ENCODE measurements at regions not wholly inside any gene's neighbourhood (a gene's known extent, or its start where the extent isn't known, plus 50 kb on each side); places are given as distances from the start of the nearest gene placed in this dataset.
"Not testable (repeated sequence)": the region's sequence is repeated elsewhere in the genome, so short reads cannot be mapped to it uniquely, and the experiment has no call there.

DNA sequence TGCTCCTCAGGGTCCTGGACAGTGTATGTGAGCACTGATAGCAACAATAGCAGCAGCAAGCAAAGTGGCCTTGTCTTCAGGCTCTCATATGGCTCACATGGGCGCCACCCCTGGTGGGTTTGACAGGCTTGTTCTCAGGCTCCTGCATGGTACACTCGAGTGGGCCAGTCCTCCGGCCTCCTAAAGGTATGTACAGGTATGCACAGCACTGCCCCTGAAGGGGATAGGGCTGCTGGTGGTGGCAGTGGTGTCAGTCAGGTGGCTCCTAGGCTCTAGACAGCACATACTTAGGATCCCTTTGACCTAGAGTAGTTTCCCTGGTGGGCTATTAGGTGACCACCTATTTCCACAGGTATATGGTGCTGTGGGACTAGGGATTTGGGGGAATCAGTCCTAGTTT is 79.8 kb downstream of the LGALS9B start:
- CTCF ChIA-PET; H3K27ac Mint-ChIP-seq; H3K9me3 Mint-ChIP-seq; H3K36me3 Mint-ChIP-seq (ENCODE audit: low read depth); intact Hi-C loops (cut with micrococcal nuclease); ATAC-seq; H3K27me3 Mint-ChIP-seq; H3K4me3 Mint-ChIP-seq; DNase-seq; POLR2A ChIA-PET; H3K4me1 Mint-ChIP-seq (ENCODE audit: low read depth): not testable (repeated sequence)

DNA sequence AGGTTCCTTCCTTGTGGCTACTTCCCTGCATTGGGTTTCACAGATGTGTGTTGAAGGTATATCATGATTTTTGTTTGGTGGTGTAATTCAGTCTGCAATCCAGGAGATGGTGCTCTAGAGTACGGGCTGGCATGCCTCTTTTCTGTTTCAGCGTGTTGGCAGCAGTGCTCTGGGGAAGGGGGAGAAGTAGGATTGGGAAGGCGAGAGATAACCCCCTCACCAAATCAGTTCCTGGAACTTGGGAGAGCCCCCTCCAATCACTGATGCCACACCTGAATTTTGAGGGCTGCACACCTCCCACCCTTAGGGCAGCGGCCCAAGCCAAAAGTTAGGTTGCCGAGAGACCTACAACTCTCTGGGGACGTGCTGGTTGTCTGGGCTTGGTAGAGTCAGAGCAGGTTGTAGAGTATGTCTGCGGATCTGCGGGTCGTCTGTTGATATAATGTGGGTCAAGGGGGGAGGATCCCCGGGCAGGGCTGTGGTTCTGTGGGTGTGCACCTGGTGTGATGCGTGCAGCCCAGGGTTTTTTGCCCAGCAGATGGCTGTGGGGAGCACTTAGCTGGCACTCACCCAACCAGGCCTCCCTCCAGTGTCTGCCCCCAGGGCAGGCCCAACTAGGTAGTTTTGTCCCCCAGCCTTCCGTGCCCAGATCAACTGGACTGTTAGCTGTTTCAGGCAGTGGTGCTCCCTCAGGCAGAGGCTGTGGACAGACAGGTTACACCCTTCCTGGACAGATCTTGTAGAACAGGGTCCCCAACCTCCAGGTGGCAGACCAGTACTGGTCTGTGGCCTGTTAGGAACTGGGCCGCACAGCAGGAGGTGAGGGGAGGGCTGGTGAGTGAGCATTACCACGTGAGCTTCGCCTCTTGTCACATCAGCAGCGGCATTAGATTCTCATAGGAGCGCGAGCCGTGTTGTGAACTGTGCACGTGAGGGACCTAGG is 85.7 kb downstream of the LGALS9B start:
- POLR2A ChIA-PET; CTCF ChIA-PET; intact Hi-C loops (cut with micrococcal nuclease); H3K36me3 Mint-ChIP-seq (ENCODE audit: low read depth); H3K9me3 Mint-ChIP-seq; H3K4me1 Mint-ChIP-seq (ENCODE audit: low read depth); H3K27ac Mint-ChIP-seq; H3K27me3 Mint-ChIP-seq: not testable (repeated sequence)
- peak overlapping the region; percentile 4 for H3K4me3 Mint-ChIP-seq
- DNase-seq (peak; percentile 15), ATAC-seq (peak; percentile 88)
- TF ChIP-seq, protein P1, sequence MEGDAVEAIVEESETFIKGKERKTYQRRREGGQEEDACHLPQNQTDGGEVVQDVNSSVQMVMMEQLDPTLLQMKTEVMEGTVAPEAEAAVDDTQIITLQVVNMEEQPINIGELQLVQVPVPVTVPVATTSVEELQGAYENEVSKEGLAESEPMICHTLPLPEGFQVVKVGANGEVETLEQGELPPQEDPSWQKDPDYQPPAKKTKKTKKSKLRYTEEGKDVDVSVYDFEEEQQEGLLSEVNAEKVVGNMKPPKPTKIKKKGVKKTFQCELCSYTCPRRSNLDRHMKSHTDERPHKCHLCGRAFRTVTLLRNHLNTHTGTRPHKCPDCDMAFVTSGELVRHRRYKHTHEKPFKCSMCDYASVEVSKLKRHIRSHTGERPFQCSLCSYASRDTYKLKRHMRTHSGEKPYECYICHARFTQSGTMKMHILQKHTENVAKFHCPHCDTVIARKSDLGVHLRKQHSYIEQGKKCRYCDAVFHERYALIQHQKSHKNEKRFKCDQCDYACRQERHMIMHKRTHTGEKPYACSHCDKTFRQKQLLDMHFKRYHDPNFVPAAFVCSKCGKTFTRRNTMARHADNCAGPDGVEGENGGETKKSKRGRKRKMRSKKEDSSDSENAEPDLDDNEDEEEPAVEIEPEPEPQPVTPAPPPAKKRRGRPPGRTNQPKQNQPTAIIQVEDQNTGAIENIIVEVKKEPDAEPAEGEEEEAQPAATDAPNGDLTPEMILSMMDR (IDR thresholded peaks at IDR 0.05), result peak; percentile 42

DNA sequence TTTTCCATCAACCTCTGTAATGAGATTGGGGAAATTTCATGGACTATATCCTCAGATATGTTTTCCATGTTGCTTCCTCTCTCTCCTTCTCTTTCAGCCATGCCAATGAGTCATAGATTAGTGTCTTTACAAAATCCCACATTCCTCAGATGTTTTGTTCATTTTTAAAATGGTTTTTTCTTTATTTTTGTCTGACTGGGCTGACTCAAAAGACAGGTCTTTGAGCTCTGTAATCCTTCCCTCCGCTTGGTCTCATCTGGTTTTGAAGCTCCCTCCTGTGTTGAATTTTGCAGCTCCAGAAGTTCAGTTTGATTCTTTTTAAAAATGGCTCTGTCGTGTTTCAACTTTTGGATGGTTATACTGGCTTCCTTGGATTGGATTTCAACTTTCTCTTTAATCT is 86.7 kb downstream of the LGALS9B start:
- H3K27ac Mint-ChIP-seq; intact Hi-C loops (cut with micrococcal nuclease): not testable (repeated sequence)

DNA sequence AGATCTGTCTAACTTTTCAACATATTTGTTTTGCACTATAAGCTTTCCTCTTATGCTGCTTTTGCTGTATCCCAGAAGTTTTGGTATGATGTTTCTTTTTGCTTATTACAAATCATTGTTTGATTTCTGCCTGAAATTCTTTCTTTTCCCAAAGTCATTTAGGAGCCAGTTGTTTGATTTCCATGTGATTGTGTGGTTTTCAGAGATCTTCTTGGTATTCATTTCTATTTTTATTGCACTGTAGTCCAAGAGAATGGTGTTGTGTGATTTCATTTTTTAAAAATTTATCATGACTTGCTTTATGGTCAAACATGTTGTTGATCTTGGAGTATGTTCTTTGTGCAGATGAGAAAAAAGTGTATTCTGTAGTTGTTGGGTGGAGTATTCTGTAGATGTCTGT is 88.1 kb downstream of the LGALS9B start:
- DNase-seq; H3K27ac Mint-ChIP-seq; CTCF ChIA-PET; intact Hi-C loops (cut with micrococcal nuclease); H3K27me3 Mint-ChIP-seq; H3K4me1 Mint-ChIP-seq (ENCODE audit: low read depth); H3K9me3 Mint-ChIP-seq; H3K36me3 Mint-ChIP-seq (ENCODE audit: low read depth); H3K4me3 Mint-ChIP-seq; POLR2A ChIA-PET; ATAC-seq: not testable (repeated sequence)

More for the DNA sequence above, 86.7 kb downstream of the LGALS9B start:
- ATAC-seq; H3K4me1 Mint-ChIP-seq (ENCODE audit: low read depth); CTCF ChIA-PET; DNase-seq; H3K27me3 Mint-ChIP-seq; H3K4me3 Mint-ChIP-seq; POLR2A ChIA-PET; H3K9me3 Mint-ChIP-seq; H3K36me3 Mint-ChIP-seq (ENCODE audit: low read depth): not testable (repeated sequence)

DNA sequence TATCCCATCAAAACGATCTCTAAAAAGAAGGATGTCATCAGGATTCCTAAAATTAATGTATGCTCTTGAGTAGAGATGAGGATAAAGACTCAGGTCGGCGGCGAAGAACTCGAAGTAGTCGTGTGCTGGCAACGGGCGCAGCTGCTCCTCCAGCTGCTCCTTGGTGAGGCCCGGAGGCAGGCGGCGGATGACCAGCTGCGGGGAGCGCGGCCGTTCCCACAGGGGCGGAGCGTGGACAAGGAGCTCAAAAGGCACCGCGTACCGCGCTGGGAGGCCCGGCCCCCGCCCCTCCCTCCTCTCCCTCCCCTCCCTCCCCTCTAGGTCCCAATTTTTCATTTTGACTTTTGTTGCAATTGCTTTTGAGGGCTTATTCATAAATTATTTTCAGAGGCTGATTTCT is 90.7 kb downstream of the LGALS9B start:
- H3K4me1 Mint-ChIP-seq (ENCODE audit: low read depth); H3K36me3 Mint-ChIP-seq (ENCODE audit: low read depth); H3K9me3 Mint-ChIP-seq; intact Hi-C loops (cut with micrococcal nuclease); H3K4me3 Mint-ChIP-seq; POLR2A ChIA-PET; DNase-seq; ATAC-seq; H3K27ac Mint-ChIP-seq; CTCF ChIA-PET; H3K27me3 Mint-ChIP-seq: not testable (repeated sequence)

DNA sequence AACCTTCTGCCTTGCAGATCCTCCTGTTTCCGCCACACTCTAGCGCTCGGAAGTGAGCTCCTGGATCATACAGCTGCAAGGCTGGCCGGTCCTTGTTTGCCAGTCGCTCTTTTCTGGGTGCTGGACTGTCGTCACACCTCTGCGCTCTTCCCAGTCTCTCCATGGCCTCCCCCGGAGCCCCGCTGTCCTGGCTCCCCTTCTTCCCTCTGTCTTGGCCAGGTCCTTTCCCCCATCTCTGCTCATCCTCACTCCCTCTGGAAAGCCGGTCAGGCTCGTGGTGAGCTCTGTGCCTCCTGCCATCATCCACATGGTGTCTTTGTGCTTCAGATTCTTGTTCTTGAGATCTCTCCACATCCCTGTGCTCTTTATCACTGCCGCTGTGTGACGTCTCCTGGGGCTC is 91.6 kb downstream of the LGALS9B start:
- H3K4me1 Mint-ChIP-seq (ENCODE audit: low read depth); H3K27ac Mint-ChIP-seq; DNase-seq; H3K9me3 Mint-ChIP-seq; POLR2A ChIA-PET; H3K4me3 Mint-ChIP-seq; ATAC-seq; H3K27me3 Mint-ChIP-seq; intact Hi-C loops (cut with micrococcal nuclease); CTCF ChIA-PET; H3K36me3 Mint-ChIP-seq (ENCODE audit: low read depth): not testable (repeated sequence)

Measured in activated CD8-positive, alpha-beta T cell treated with anti-CD3 and anti-CD28 coated beads for 36 hours (primary cell).